ENCODE measurements at regions not wholly inside any gene's neighbourhood (a gene's known extent, or its start where the extent isn't known, plus 50 kb on each side); places are given as distances from the start of the nearest gene placed in this dataset.

GRCh38 chr2:136175466-136175865, 57.5 kb upstream of the CXCR4 start:
- TF ChIP-seq CTCF (IDR thresholded peaks at IDR 0.05; ENCODE audit: poor library complexity, severe bottlenecking): no peak
- no peak for TF ChIP-seq MXI1 (conservative IDR thresholded peaks at IDR 0.05; ENCODE audit: poor library complexity, severe bottlenecking)
- no peak for TF ChIP-seq EP300 (conservative IDR thresholded peaks at IDR 0.05; ENCODE audit: poor library complexity, severe bottlenecking)

Data from neural cell (in vitro differentiated cells).